ENCODE measurements at regions not wholly inside any gene's neighbourhood (a gene's known extent, or its start where the extent isn't known, plus 50 kb on each side); places are given as distances from the start of the nearest gene placed in this dataset.

- TF ChIP-seq FOXM1 (IDR thresholded peaks at IDR 0.05; ENCODE audit: borderline replicate concordance) (no peak), SUZ12 (IDR thresholded peaks at IDR 0.05) (no peak), FOXA1 (IDR thresholded peaks at IDR 0.05) (no peak), LEF1 (IDR thresholded peaks at IDR 0.05; ENCODE audit: borderline replicate concordance) (no peak), HDGF (IDR thresholded peaks at IDR 0.05; ENCODE audit: borderline replicate concordance) (no peak), SP1 (IDR thresholded peaks at IDR 0.05) (no peak), BHLHE40 (IDR thresholded peaks at IDR 0.05; ENCODE audit: borderline replicate concordance) (no peak), FOXK2 (IDR thresholded peaks at IDR 0.05) (no peak), PKNOX1 (IDR thresholded peaks at IDR 0.05) (no peak), L3MBTL2 (conservative IDR thresholded peaks at IDR 0.05) (no peak), TARDBP (IDR thresholded peaks at IDR 0.05) (no peak), ARNT (IDR thresholded peaks at IDR 0.05) (no peak), CTBP1 (IDR thresholded peaks at IDR 0.05; ENCODE audit: borderline replicate concordance) (no peak), NFRKB (IDR thresholded peaks at IDR 0.05) (no peak)
Measured at GRCh38 chr2:19818039-19818438, 83.7 kb downstream of the TTC32 start.
